ENCODE measurements at regions not wholly inside any gene's neighbourhood (a gene's known extent, or its start where the extent isn't known, plus 50 kb on each side); places are given as distances from the start of the nearest gene placed in this dataset.

DNA sequence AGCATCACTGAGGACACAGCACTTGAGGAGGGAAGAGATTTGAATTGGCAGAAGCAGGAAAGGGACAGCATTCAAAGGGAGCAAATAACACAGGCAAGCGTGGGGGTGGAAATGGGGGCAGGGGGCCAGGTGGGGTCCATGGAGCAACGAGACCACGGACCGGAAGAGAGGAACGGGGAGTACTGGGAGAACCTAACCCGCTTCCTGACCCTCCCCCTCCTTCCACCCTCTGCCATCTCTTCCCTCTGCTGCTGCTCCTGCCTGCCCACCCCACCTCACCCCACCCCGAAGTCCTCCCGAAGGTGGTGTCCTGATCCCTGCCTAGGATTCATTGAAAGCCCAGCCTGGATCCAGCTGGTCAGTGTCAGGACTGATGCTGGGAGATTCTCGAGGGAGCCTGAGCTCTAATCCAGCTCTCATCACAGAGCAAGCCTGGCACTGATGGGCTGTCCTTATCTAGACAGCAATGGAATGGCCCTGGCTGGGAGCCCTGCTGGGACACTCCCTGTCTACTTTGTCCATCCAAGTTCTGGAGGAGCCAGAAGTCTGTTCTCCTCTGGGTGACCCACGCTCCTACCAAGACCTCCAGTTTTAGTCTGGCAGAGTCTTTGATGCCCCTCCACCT lies 105.0 kb downstream of the TRIM29 start:
- DNase-seq, result no peak

DNA sequence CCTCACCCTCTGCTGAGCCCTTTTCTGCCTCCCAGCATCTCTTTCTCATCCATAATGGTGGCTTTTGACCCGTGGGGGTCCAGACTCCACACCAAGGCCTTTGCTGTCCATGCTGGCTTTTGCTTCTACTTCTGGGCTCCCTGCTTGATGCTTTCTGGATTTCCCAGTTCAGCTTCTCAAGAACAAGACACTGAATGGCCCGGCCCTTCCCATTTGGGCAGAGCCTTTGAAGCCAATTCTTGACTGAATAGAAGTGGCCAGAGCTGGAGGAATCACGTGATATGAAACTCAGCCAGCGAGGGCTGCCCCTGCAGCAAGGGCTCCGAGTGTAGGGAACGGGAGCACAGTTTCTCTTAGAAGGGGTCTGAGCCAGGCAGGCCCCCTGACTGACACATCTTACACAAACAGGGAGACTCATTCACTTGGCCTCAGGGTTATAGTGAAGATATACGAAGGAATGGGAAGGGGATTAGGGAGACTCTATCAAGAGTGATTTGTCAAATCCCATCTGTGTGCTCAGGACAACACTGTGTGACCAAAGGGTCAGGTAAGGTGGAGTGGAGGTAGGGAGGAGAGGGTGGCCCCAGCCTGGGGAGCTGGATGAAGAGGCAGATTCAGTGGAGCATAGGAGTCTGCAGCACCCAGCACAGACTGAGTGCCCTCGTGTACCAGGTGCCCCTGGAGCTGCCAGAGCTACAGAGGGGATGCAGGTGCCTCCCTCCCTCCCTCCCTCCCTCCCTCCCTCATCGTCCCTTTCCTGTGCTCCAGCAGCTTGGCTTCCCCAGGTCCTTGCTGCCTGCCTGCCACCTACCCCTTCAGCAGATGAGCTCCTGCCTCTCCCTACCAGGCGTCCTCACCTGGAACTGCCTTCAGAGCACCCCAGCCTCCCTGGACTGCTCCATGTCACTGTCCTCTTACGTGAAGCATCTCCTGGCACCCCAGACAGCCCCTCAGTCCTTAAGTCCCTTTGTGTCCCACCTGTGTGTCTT lies 106.0 kb downstream of the TRIM29 start:
- no peak for DNase-seq

DNA sequence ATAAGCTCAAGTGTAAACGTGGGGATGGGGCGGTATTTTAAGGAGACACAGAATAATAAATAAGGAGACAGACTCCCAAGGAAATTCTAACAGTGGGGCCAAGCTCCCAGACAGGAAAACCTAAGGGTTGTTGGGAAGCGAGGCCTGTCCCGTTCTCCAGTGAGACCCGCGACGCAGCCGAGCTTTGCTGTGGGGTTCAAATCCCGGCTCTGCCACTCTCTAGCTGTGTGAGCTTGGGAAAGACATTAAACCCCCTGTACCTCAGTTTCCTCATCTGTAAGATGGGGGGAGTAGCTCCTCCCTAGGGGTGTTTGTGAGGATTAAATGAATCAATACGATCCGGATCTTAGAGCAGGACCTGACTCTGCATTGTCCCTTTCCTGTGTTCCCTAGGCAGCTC lies 106.8 kb downstream of the TRIM29 start:
- no peak for DNase-seq

DNA sequence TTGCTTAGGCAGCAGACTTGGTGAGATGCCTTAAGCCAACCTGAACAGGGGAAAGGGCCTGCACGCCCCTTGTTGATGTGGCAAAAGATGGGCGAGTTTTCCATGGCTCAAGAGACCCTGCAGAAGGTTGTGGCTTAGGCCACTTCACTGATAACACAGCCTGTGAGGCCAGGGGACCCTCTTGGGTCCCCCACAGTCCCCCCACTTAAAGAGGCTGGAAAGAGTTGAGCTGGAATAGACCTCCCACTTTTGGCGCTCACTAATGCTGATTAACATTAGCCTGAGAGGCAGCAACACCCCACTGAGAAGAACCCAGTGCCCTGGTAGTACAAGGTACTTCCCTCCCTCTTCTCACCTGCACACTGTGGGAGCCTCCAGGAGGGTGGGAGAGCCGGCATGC lies 107.5 kb downstream of the TRIM29 start:
- no peak for DNase-seq

DNA sequence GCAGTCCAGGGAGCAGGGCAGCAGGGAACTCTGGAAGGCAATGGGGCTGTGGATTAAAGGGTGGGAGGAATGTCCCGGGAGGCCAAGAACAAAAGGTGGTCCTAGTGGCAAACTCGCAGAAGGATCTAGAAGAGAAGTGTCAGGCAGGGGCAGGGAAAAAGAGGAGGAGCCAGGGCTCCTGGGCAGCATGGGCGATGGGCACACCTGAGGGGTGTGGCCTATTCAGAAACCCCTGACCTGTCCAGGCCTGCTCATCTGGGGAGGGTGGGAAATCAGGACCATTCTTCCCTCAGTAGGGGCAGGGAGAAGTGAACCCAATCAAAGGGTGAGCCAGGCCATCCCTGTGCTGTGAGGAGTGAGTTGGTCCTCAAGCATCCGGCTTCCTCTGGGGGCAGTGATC lies 108.6 kb downstream of the TRIM29 start:
- no peak for DNase-seq

DNA sequence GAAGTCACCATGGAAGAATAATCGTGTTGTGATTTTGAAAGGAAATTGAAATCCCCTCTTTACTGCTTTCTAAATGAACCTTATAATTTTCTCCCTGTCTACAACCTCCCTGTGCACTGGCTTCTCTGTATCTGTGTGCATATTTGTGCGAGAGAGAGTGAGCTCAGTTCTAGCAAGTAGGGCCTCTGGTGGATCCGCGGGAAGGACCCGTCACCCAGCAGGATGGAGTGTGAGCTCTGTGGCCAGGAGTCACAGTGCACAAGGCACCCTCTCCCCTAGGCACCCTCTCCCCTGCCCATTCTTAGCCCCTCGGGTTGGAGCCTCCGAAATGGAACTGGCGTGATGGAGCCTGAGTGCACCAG lies 109.0 kb downstream of the TRIM29 start:
- DNase-seq, result no peak

DNA sequence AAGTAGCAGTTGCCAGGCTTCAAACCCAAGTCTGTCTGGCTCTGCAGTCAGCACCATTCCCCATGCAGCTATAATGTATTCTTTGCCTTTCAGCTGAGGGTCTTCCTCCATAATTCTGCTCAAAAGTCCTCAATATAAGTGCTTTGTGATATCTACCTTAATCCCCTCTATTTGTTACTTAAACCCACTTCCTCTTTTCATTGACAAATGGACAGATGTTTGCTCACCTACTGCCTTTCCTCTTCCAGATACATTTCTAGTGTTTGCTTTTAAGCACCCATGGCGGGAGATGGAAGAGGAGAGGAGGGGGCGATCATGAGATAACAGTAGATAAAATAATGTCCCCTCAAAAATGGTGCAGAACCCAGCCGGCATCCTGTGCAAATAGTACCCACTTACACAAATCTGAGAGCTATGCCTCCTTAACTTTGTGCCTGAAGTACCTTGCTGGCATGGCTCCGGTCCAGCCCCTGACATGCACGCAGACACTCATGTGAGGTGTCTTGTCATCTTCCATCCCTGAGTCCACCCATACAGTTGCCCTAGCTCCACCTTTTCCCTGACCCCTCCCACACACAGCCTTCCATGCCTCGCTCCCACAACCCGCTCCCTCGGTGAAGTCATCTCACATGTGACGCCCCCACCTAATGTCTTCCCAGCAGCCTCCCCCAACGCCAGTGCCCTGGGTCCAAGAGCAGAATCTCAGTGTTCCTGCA lies 109.6 kb downstream of the TRIM29 start:
- no peak for DNase-seq

DNA sequence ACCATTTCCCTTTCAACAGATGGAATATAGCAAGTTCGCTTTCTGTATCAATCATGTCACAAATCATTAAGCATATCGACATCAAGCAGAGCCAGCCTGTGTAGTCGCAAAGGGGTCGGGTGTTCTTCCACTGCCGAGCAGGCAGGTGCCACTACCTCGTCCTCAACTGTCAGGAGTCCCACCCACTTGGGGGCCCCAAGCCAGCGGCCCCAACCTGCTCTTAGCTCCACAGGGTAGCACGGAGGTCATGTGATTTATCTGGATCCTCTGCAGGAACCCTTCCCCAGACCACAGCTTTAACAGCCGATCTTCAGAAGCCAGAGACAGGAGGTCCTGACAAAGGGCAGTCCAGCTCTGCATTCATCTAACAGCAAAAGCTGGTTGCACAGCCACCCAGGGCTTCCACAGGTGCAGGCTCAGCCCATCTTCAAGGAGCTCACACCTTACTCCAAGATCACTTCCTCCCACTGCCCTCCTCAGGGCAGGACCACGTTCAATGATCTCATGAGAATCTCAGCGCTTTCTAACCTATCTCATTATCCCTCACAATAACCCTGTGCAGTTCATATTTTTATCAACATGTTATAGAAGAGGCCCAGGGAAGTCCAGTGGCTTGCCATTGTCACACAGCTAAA lies 110.2 kb downstream of the TRIM29 start:
- no peak for DNase-seq

DNA sequence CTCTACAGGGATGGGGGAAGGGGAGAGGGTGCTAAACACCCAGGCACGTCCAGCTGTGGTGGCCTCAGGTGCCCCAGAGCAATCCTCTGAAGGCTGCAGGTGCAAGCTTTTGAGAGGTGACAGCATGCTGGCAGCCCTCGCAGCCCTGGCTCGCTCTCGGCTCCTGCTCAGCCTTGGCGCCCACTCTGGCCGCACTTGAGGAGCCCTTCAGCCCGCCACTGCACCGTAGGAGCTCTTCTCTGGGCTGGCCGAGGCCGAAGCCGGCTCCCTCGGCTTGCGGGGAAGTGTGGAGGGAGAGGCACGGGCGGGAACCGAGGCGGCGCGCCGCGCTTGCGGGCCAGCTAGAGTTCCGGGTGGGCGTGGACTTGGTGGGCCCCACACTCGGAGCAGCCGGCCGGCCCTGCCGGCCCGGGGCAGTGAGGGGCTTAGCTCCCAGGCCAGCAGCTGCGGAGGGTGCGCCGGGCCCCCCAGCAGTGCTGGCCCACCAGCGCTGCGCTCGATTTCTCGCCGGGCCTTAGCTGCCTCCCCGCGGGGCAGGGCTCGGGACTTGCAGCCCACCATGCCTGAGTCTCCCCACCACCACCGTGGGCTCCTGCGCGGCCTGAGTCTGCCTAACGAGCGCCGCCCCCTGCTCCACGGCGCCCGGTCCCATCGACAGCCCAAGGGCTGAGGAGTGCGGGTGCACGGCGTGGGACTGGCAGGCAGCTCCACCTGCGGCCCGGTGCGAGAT lies 112.1 kb downstream of the TRIM29 start:
- no peak for DNase-seq

DNA sequence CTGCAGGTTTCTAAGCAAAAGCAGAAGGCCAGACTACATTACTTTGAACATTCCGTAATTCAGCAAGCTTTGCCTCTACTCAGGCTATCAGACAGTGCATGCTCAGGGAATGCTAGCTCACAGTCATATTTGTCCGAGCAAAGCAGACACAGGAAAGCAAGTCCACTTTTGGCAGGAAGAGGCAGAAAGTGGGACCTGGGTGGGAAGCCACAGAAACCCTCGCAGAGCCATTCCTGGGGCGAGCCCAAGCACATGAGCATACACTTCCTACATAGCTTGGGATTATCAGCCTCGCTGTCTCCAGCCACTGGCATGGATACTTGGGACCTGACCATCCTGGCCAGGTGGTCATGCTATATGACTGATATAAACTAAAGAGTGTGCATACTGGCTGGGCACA lies 113.3 kb downstream of the TRIM29 start:
- no peak for DNase-seq

DNA sequence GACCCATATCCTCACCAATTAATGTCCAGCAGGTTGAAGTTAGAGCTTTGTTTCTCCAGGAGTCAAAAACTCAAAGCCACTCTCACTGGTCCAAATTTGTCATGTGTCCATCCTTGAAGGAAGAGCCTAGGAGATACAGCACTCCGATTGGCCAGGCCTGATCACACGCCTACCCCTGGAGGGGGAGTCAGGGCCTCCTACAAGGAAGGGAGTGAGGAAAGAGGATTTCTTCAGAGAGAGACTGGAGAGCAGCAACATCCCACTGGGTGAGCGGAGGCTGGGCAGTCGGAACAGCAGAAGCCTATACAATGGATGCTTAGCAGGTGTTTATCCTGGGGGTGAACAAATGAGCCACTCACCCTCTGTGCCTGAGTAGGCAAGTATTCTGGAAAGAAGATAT lies 113.9 kb downstream of the TRIM29 start:
- no peak for DNase-seq

DNA sequence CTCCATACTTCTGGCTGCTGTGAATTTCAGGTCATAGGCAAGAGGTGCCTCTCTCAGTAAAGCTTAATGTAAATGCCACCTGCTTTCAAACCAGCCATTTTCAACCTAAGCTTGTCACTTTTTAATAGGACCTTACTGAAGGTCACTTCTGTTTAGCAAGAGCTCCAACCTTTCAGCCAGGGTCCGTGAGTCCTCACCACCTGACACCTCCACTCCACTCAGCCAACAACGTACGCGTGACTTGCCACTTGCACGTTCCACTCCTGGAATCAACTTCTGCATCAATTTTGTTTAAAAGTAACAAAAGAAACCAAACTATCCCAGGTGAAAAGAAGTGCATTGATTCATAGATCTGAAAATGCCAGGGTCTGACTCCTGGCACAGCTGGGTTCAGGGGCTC lies 114.4 kb downstream of the TRIM29 start:
- DNase-seq, result no peak

DNA sequence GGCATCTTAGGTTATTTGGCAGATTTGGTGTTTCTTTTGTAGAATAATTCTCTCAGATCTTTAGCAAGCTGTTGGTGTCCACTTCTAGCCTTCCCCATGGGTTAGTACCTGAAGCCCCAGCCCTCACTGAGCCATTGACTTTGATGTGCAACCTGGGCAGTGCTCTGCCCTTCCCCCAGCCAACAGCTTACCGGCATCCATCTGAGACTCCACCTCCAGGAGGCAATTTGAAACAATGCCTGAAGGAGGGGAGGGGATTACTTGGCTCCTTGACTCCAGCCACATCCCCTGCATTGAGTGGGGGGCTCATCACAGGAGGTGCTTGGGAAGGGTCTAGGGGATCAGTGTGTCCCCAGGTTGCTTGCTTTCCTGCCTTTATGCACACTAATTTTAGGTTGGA lies 114.8 kb downstream of the TRIM29 start:
- DNase-seq, result no peak

DNA sequence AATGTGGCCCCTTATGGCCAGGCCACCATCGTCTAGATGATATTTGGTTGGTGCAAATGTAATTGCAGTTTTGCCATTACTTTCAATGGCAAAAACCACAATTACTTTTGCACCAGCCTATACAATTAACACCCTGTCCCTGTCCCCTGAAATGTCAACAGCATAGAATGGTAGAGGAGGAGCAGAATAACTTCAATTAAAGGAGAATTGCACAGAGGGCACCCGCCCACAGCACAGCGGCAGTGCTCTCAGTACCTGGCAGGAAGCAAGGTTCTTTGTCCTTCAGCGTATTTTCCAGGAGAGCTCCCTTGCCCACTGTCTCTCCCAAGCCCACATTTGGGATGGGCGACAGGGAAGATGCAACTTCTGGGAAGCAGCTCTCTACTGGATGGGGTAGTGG lies 115.3 kb downstream of the TRIM29 start:
- no peak for DNase-seq

DNA sequence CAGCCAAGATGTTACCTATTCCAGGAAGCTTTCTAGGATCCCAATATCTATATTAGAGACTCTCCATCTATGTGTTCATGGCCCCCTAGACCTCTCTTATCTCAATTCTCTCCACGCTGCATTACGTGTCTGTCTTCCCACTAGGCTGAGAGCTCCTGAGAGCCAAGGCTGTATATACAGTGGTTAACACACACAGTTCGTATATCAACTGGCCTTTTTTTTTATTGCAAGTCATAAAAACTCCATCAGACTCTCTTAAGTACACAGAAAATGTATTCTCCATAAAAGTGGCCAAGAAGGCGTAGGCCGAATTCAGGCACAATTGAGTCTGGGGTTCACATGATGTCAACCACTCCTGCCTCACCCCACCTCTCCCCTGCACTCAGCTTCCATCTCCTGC lies 115.9 kb downstream of the TRIM29 start:
- no peak for DNase-seq

DNA sequence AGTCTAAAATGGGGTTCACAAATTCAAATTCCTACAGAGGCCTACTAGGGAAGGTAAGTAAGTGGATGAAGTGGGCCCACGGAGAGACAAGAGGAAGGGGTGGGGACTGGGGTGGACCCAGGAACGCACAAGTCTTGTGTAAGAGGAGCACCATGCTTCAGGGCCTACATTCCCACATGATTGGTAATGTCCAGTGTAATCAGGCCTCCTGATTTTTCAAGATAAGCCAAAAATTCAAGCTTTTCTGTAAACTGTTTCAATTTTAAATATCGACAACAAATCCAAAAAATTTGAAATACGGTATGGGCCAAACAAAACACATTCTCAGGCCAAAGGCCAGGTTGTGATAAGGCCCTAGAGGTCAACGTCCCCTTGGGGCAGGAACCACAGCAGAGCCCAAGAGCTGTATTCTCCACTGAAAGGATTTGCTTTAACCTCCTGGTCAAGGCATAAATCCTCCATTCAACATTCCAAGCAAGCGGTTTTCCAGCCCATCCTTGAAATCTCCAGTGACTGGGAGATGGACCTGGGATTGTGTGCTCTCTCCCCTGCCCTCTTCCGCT lies 116.4 kb downstream of the TRIM29 start:
- DNase-seq, result no peak

DNA sequence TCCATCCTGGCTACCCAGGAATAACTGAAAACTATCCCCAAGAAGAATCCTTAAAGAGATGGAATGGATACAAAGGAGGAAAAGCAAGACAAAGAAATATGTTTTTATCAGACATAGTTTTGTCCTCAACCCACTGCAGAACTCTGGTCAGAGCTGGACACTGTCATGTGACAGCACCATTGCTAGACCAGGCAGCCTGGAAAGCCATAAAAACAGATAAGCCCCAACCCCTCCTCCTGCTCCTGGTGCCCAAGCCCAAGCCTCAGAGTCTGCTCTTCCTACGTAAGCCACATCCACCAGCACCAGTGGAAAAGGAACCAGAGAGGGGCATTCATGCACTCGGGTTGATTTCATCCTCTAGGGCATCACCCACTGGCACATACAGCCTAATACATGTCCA lies 116.9 kb downstream of the TRIM29 start:
- DNase-seq, result no peak

DNA sequence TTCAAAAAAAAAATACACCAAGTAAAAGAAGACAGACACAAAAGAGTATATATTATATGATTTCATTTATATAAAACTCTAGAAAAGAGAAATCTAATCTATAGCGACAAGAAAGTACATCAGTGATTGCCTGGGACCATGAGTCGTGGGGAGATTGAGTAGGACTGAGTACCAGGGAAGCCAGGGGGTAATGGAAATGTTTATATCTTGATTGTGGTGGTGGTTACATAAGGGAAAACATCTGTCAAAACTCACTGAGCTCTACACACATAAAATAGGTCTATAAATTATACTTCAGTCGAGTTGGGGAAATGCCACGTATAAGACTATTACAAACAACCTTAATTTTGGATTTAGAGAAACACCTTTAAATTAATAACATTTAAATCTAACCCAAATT lies 117.4 kb downstream of the TRIM29 start:
- DNase-seq, result no peak

DNA sequence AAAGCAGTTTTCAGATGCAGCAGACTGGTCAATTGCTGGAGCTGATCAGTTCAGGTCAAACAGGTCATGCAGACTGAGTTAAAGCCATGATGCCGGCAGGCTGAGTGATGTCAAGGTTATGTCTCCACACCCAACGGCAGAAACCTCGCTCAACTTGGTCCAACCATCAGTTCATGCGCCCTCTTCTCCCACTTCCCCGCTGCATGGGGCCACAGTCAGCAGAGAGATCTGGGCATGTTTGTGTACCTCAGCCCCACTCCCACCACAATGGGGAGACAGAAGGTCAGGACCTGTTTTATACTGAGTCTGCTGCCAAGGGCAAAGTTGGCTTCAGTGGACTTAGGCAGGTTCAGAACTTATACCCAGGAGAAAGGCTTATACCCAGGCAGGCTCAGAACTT lies 118.7 kb downstream of the TRIM29 start:
- no peak for DNase-seq

DNA sequence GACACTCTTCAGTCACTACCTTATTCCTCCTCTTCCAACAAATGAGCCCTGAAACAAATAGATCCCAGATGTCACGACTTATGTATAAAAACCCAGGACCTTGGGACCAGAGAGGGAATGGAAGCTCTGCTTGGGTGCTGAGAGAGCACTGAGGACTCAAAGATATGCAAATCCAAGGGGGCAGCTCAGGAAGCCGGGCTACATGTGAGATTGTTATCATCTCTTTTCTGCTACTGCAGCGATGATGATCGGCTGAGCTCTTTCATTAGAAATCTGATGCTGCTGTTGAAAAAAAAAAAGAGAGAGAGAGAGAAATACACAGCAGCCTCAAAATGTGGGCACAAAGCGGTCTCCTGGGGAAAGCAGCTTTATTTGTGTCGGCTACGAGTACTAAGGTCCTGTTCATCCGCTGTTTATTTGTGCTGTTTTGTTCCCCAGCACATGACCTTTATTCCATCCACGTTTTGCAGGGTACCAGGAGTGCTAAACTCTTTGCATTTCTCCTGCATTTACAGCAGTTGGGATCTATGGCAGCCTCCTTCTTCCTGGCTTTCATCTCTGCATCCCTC lies 120.2 kb downstream of the TRIM29 start:
- DNase-seq, result no peak

DNA sequence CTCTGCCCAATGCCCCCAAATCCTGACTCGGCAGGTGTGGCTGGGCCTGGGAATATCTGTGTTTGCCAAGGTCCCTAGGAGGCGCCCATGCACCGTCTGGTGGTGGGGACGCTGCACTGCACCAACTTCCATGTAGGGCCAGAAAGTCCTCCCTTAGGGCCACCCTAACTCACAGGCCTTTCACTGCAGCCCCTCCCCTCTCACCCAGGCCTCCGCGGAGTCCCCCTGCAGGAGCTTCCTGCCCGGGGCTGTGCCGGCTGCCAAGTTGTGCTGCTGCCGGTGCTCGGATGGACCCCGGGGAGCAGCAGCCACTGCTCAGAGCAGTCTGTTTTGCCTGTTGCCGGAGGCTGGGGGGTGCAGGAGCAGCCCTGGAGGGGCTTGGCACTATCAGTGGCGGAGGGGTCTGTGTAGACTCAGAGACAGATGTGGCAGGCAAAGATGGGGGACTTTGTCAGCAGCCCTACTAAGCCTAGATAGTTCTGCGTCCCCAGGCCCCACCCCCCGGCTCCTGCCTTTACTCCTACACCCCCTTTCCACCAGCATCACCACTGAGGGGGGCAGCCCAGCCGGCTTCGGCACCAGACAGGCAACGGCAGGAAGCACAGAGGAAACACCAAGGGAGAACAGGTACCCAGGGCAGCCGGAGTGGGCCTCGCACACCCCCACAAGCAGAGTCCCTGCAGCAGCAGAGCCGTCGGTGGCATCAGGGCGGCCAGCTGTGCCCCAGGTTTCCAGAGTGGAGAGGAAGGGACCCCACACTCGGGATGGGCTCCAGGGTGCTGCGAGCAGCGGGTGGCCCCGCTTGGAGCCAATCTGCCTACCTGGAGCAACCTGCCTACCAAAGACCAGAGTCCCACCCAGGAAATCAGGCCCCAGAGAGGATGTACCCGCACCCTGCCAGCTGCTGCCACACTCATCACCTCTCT lies 124.3 kb downstream of the TRIM29 start:
- DNase-seq, result peak; percentile 17

Data from NCI-H1694 (cell line).